Cardiac muscle cell (in vitro differentiated cells and primary cell): ENCODE measurements at regions not wholly inside any gene's neighbourhood (a gene's known extent, or its start where the extent isn't known, plus 50 kb on each side); places are given as distances from the start of the nearest gene placed in this dataset.

Experiments
- DNase-seq, 2 donors: peaks; one replicate each; pipeline versions ENCODE4 v3.0.0 to v3.0.0-alpha.2; 2010 to 2017; ENCODE audit warnings: low read depth in 1 of 2, low spot score in 1 of 2
- H3K27ac ChIP-seq: fragments of 200-600 bp; sonication (generic); 2 replicates; pipeline ENCODE4 v1.5.1; 2016
- H3K27me3 ChIP-seq: fragments of 200-600 bp; sonication (generic); 2 replicates; pipeline ENCODE4 v1.6.0; 2016; ENCODE audit warnings: control low read depth
- H3K36me3 ChIP-seq: fragments of 200-600 bp; sonication (generic); 2 replicates; pipeline ENCODE4 v1.5.1; 2016; ENCODE audit warnings: control low read depth
- H3K4me1 ChIP-seq: fragments of 200-600 bp; sonication (generic); 2 replicates; pipeline ENCODE4 v1.8.1; 2017; ENCODE audit warnings: low read depth, mild to moderate bottlenecking, mixed run types
- H3K4me3 ChIP-seq: fragments of 200-600 bp; sonication (generic); 2 replicates; pipeline ENCODE4 v1.5.1; 2016; ENCODE audit warnings: mild to moderate bottlenecking
- H3K9me3 ChIP-seq: fragments of 200-600 bp; sonication (generic); 2 replicates; pipeline ENCODE4 v1.5.1; 2017; ENCODE audit warnings: low read depth, mild to moderate bottlenecking, control low read depth
- TF ChIP-seq, protein P1 (sequence below): IDR thresholded peaks from 2 replicates; pipeline ENCODE4 v1.5.1; 2012; ENCODE audit warnings: low read depth, mild to moderate bottlenecking, low read length

DNA sequence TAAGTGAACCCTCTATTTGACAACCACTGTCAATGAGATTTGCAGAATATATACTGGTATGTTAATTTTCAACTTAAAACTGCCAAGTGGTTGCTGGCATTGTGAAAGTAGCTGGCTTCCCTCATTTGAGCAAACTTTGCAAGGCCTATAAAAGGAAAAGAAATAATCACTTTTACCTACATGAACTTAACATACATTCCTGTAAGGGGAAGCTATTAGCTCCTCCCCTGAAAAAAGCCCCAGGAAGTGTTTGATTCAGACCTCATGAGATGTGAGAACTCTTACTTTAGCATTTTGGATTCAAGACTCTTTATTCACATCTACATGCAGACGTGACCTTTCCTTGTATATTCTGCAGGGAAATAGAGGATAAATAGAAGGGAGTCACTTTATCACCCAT, 175.6 kb downstream of the OTUD1 start:
- TF ChIP-seq, protein P1, sequence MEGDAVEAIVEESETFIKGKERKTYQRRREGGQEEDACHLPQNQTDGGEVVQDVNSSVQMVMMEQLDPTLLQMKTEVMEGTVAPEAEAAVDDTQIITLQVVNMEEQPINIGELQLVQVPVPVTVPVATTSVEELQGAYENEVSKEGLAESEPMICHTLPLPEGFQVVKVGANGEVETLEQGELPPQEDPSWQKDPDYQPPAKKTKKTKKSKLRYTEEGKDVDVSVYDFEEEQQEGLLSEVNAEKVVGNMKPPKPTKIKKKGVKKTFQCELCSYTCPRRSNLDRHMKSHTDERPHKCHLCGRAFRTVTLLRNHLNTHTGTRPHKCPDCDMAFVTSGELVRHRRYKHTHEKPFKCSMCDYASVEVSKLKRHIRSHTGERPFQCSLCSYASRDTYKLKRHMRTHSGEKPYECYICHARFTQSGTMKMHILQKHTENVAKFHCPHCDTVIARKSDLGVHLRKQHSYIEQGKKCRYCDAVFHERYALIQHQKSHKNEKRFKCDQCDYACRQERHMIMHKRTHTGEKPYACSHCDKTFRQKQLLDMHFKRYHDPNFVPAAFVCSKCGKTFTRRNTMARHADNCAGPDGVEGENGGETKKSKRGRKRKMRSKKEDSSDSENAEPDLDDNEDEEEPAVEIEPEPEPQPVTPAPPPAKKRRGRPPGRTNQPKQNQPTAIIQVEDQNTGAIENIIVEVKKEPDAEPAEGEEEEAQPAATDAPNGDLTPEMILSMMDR: no peak
- Histone ChIP-seq H3K9me3 (no peaks in the 10 kb centered on the region), H3K27me3 (no peaks in the 10 kb centered on the region), H3K36me3 (no peaks in the 10 kb centered on the region), H3K4me1 (no peaks in the 10 kb centered on the region), H3K4me3 (no peak overlapping the region), H3K27ac (no peak overlapping the region)
- no peak for DNase-seq

DNA sequence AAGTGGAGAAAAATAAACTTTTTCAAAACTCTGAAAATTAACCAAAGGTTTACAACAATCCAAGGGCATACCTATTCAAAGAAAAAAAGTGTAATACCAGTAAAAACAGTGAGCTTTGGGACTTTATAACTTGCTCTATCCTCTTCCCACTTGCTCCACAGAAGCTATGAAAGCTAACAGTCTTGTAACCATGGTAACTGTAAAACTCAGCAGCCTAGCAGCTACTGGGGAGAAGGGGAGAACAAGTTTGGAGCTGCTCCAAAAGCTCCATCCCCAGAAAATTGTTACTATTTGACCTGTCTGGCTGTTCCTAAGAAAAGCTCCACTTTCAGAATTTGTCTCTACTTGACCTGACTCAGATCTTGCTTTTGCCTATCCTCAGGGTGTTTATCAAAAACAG, 191.5 kb downstream of the OTUD1 start:
- Histone ChIP-seq H3K36me3 (no peaks in the 10 kb centered on the region), H3K27ac (no peak overlapping the region), H3K4me3 (no peak overlapping the region), H3K9me3 (no peaks in the 10 kb centered on the region), H3K4me1 (no peaks in the 10 kb centered on the region), H3K27me3 (no peaks in the 10 kb centered on the region)
- DNase-seq: no peak
- TF ChIP-seq, protein P1: no peak

GRCh38 chr10:23630885-23631284, 192.0 kb downstream of the OTUD1 start:
- Histone ChIP-seq H3K4me3 (no peak overlapping the region), H3K9me3 (no peaks in the 10 kb centered on the region), H3K27ac (no peak overlapping the region), H3K36me3 (no peaks in the 10 kb centered on the region), H3K4me1 (no peaks in the 10 kb centered on the region), H3K27me3 (no peaks in the 10 kb centered on the region)
- DNase-seq: no peak
- TF ChIP-seq, protein P1: no peak

- no peak for DNase-seq
- Histone ChIP-seq H3K27ac (no peak overlapping the region), H3K9me3 (no peaks in the 10 kb centered on the region), H3K4me1 (no peaks in the 10 kb centered on the region), H3K27me3 (no peaks in the 10 kb centered on the region), H3K36me3 (no peaks in the 10 kb centered on the region), H3K4me3 (no peak overlapping the region)
- TF ChIP-seq, protein P1: no peak
These were observed 204.4 kb downstream of the OTUD1 start for GRCh38 chr10:23643111-23643780.

DNA sequence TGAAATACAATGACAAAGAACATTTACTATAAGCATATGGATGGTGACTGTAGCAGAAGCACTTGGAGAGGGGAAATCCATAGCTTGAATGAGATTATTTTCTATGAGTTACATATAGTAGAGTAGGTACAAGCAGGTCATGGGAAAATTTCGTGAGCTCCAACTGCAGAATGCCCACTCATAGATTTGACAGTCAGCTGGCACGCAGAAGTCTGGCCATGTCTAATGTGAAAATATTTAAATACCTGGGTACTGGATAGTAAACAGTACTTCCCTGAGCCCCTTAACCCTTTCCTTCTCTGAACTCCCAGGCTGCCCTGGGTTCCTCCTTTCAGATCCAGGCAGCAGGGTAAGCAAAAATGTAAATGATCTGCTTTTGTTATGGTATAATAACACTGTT, 209.7 kb downstream of the OTUD1 start:
- Histone ChIP-seq H3K4me1 (no peaks in the 10 kb centered on the region), H3K9me3 (no peaks in the 10 kb centered on the region), H3K36me3 (no peaks in the 10 kb centered on the region), H3K27ac (no peak overlapping the region), H3K4me3 (no peak overlapping the region), H3K27me3 (no peaks in the 10 kb centered on the region)
- no peak for DNase-seq
- TF ChIP-seq, protein P1: no peak
